ENCODE measurements at regions not wholly inside any gene's neighbourhood (a gene's known extent, or its start where the extent isn't known, plus 50 kb on each side); places are given as distances from the start of the nearest gene placed in this dataset.

DNA sequence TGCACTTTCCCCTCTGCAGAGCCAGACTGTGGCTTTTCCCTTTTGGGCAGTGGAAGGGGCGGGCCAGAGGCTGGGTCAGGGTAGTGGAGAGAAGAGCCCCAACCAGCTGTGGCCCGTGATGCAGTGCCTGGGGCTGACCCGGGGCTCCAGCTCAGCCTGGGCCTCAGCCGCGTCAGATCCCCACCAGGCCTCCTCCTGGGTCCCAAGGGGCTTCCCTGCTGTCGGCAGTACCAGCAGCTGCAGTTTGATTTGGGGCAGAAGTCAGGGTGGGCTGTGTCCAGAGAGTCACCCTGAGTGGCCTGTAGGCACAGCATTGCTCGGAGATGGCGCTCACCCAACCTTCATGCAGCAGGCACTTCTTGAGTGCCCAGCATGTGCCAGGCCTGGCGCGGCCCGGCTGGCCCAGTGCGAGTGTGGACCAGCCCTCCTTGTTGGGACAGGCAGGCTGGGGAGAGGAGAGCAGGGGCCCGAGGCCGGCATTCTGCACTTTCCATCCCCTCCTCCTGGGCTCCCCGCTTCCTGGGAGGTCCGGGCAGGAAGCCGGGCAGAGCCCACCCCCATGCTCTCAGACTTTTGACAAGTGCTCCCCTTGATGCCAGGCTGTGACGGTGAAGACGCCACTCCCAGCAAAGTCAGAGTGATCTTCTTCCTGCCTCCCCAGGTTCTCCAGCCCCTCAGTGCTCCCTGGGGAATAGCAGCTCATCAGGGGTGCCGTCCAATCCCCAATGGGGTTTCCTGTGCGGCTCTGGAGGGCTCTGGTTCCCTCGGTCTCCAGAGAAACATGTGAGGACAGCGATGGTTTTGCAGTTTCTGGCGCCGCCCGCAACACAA lies 88.3 kb upstream of the COL5A1 start:
- no TSS peak for BruUV-seq (replicated peaks)
- Histone ChIP-seq H3K79me2 (ENCODE audit: control insufficient read depth, insufficient read depth, low read length) (no peaks in the 10 kb centered on the region), H3K4me2 (ENCODE audit: insufficient read depth, low read length) (no peak overlapping the region), H3K27me3 (ENCODE audit: control insufficient read depth in 2 of 2, insufficient read depth in 2 of 2, low read length in 2 of 2) (peaks cover 10 to 85% of the 10 kb centered on the region in 2 experiments; a peak in 4 of 5 replicates), H3K9me1 (ENCODE audit: control insufficient read depth, insufficient read depth, low read length) (no peaks in the 10 kb centered on the region), H3K36me3 (ENCODE audit: control insufficient read depth, insufficient read depth, low read length) (no peaks in the 10 kb centered on the region), H3K4me1 (replicated peaks in 1 of 2; ENCODE audit: control insufficient read depth in 2 of 2, insufficient read depth in 2 of 2, low read length in 2 of 2) (no peaks in the 10 kb centered on the region; a peak in 2 of 5 replicates), H3K9ac (ENCODE audit: insufficient read depth in 1 of 2, low read depth in 2 of 2, low read length in 2 of 2) (no peak overlapping the region), H3K4me3 (no peak overlapping the region), H4K20me1 (replicated peaks; ENCODE audit: control insufficient read depth, insufficient read depth, low read length) (peaks cover 13% of the 10 kb centered on the region; the same call in 1 of the 2 replicates), H2AFZ (ENCODE audit: low read depth, low read length) (no peak overlapping the region), H3K27ac (ENCODE audit: extremely low read depth, low read depth, low read length) (no peak overlapping the region), H3K9me3 (replicated peaks; ENCODE audit: control insufficient read depth, insufficient read depth, low read depth, low read length) (no peaks in the 10 kb centered on the region)
- DNase-seq (ENCODE audit: extremely low read depth in 1 of 4, low spot score in 3 of 4) (no peak), FAIRE-seq (no peak), ATAC-seq (no peak)
- ChIA-PET POLR2A (no interaction called here), CTCF (ENCODE audit: low intra/inter-chr PET ratio) (no interaction called here)
- in situ Hi-C loops (cut with MboI) (no loop called here), intact Hi-C loops (cut with micrococcal nuclease) (loop anchor here (10.0 kb wide), 1 partner anchor 92 kb away; the partner anchor contains the start of gene COL5A1)
- TF ChIP-seq MAFG (tag; conservative IDR thresholded peaks at IDR 0.05): no peak
- TF ChIP-seq, protein P1, sequence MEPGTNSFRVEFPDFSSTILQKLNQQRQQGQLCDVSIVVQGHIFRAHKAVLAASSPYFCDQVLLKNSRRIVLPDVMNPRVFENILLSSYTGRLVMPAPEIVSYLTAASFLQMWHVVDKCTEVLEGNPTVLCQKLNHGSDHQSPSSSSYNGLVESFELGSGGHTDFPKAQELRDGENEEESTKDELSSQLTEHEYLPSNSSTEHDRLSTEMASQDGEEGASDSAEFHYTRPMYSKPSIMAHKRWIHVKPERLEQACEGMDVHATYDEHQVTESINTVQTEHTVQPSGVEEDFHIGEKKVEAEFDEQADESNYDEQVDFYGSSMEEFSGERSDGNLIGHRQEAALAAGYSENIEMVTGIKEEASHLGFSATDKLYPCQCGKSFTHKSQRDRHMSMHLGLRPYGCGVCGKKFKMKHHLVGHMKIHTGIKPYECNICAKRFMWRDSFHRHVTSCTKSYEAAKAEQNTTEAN (CRISPR knock-in tag; IDR thresholded peaks at IDR 0.05): no peak
- TF ChIP-seq HIVEP1 (CRISPR knock-in tag; IDR thresholded peaks at IDR 0.05): no peak
- no peak for TF ChIP-seq ZNF77 (CRISPR knock-in tag; IDR thresholded peaks at IDR 0.05)
- TF ChIP-seq POLR2B (IDR thresholded peaks at IDR 0.05; ENCODE audit: low read depth, partially characterized antibody): no peak
- TF ChIP-seq TAF7 (tag; IDR thresholded peaks at IDR 0.05): no peak
- no peak for TF ChIP-seq HDAC1 (IDR thresholded peaks at IDR 0.05)
- TF ChIP-seq HDAC8 (tag; IDR thresholded peaks at IDR 0.05): no peak
- TF ChIP-seq, protein P2, sequence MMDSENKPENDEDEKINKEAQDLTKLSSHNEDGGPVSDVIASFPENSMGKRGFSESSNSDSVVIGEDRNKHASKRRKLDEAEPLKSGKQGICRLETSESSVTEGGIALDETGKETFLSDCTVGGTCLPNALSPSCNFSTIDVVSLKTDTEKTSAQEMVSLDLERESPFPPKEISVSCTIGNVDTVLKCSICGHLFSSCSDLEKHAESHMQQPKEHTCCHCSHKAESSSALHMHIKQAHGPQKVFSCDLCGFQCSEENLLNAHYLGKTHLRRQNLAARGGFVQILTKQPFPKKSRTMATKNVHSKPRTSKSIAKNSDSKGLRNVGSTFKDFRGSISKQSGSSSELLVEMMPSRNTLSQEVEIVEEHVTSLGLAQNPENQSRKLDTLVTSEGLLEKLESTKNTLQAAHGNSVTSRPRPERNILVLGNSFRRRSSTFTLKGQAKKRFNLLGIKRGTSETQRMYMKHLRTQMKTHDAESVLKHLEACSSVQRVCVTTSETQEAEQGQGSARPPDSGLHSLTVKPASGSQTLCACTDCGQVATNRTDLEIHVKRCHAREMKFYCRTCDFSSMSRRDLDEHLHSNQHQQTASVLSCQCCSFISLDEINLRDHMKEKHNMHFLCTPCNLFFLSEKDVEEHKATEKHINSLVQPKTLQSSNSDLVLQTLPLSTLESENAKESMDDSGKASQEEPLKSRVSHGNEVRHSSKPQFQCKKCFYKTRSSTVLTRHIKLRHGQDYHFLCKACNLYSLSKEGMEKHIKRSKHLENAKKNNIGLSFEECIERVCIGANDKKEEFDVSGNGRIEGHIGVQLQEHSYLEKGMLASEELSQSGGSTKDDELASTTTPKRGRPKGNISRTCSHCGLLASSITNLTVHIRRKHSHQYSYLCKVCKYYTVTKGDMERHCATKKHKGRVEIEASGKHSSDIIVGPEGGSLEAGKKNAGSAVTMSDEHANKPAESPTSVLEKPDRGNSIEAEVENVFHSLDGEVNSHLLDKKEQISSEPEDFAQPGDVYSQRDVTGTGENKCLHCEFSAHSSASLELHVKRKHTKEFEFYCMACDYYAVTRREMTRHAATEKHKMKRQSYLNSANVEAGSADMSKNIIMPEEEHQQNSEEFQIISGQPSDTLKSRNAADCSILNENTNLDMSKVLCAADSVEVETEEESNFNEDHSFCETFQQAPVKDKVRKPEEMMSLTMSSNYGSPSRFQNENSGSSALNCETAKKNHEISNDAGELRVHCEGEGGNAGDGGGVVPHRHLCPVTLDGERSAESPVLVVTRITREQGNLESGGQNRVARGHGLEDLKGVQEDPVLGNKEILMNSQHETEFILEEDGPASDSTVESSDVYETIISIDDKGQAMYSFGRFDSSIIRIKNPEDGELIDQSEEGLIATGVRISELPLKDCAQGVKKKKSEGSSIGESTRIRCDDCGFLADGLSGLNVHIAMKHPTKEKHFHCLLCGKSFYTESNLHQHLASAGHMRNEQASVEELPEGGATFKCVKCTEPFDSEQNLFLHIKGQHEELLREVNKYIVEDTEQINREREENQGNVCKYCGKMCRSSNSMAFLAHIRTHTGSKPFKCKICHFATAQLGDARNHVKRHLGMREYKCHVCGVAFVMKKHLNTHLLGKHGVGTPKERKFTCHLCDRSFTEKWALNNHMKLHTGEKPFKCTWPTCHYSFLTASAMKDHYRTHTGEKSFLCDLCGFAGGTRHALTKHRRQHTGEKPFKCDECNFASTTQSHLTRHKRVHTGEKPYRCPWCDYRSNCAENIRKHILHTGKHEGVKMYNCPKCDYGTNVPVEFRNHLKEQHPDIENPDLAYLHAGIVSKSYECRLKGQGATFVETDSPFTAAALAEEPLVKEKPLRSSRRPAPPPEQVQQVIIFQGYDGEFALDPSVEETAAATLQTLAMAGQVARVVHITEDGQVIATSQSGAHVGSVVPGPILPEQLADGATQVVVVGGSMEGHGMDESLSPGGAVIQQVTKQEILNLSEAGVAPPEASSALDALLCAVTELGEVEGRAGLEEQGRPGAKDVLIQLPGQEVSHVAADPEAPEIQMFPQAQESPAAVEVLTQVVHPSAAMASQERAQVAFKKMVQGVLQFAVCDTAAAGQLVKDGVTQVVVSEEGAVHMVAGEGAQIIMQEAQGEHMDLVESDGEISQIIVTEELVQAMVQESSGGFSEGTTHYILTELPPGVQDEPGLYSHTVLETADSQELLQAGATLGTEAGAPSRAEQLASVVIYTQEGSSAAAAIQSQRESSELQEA (IDR thresholded peaks at IDR 0.05; ENCODE audit: low read depth): no peak
- TF ChIP-seq NFE2 (IDR thresholded peaks at IDR 0.05; ENCODE audit: low read depth): no peak
- under 1% methylated on average over 20 of the region's 26 CpGs for WGBS (ENCODE audit: insufficient coverage, low coverage, missing lambda C conversion rate)
